HEK293T (cell line): ENCODE measurements at regions not wholly inside any gene's neighbourhood (a gene's known extent, or its start where the extent isn't known, plus 50 kb on each side); places are given as distances from the start of the nearest gene placed in this dataset.

Experiments
- FOXK2 ChIP-seq: fragments of 450-650 bp; IDR thresholded peaks from 2 replicates; pipeline ENCODE4 v1.6.1; 2016; ENCODE audit warnings: mild to moderate bottlenecking
- FOXM1 ChIP-seq: fragments of 450-650 bp; IDR thresholded peaks from 2 replicates; pipeline ENCODE4 v1.6.1; 2017; ENCODE audit warnings: mild to moderate bottlenecking, borderline replicate concordance
- PKNOX1 ChIP-seq: fragments of 450-650 bp; IDR thresholded peaks from 2 replicates; pipeline ENCODE4 v1.6.1; 2016
- SP1 ChIP-seq: fragments of 450-650 bp; IDR thresholded peaks from 2 replicates; pipeline ENCODE4 v1.6.1; 2017

DNA sequence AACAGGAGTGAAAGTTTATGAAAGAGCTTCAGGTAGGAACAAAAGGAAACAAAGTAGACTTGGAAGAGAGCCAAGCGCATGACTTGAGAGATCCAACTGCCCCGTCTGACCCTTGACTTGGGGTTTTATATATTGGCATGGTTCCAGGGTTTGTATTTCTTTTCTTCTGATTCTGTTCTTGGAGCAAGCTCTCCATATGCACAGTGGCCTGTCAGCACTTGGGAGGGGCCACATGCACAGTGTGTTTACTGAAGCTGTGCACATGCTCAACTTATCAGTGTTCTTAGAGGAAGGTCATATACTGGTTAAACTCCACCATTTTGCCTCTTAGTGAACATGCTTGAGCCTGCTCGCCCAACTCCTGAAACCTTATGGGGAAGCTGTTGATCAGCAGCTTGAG is 953.7 kb downstream of the TFAP2A start:
- TF ChIP-seq FOXM1 (no peak), SP1 (no peak), PKNOX1 (no peak), FOXK2 (no peak)
